CD8-positive, alpha-beta memory T cell (primary cell): ENCODE measurements at regions not wholly inside any gene's neighbourhood (a gene's known extent, or its start where the extent isn't known, plus 50 kb on each side); places are given as distances from the start of the nearest gene placed in this dataset.
"Not testable (repeated sequence)": the region's sequence is repeated elsewhere in the genome, so short reads cannot be mapped to it uniquely, and the experiment has no call there.

ENCODE experiments used
- CTCF ChIA-PET: fragments of 350-600 bp; sonication (Branson Sonifier 250); formaldehyde crosslinking; loops from one replicate; lab custom pipeline; 2021; ENCODE audit warnings: antibody characterized with exemption; lab: Charles Lee
- POLR2A ChIA-PET: fragments of 350-600 bp; sonication (Branson Sonifier 250); formaldehyde crosslinking; loops from one replicate; lab custom pipeline; 2021; ENCODE audit warnings: antibody characterized with exemption; lab: Charles Lee
- DNase-seq, 5 donors: peaks; one replicate each; pipeline versions ENCODE4 v3.0.0 to v3.0.0-alpha.2; 2020 to 2022; ENCODE audit warnings: mixed read lengths in 1 of 5
- H3K27ac ChIP-seq: one replicate; pipeline ENCODE4 v1.7.0; 2013; ENCODE audit warnings: low read depth, mild to moderate bottlenecking, low read length, moderate library complexity
- H3K27me3 ChIP-seq: 2 replicates; pipeline ENCODE4 v1.7.0; 2013; ENCODE audit warnings: low read length, mild to moderate bottlenecking; ENCODE audit not compliant: insufficient read depth, poor library complexity, severe bottlenecking
- H3K36me3 ChIP-seq: 2 replicates; pipeline ENCODE4 v1.7.0; 2013; ENCODE audit warnings: mild to moderate bottlenecking, low read length, moderate library complexity; ENCODE audit not compliant: insufficient read depth
- H3K4me1 ChIP-seq: 2 replicates; pipeline ENCODE4 v1.7.0; 2013; ENCODE audit warnings: mild to moderate bottlenecking, low read length, moderate library complexity; ENCODE audit not compliant: insufficient read depth
- H3K4me3 ChIP-seq: 2 replicates; pipeline ENCODE4 v1.7.0; 2013; ENCODE audit warnings: mild to moderate bottlenecking, low read length
- H3K9me3 ChIP-seq: 2 replicates; pipeline ENCODE4 v1.7.0; 2013; ENCODE audit warnings: mild to moderate bottlenecking, low read length
- H3K27ac Mint-ChIP-seq, 8 donors: one replicate each; pipeline ENCODE4 v1.8.0; 2020 to 2021; ENCODE audit warnings: mixed read lengths in 8 of 8, mild to moderate bottlenecking in 6 of 8, inconsistent platforms in 3 of 8, moderate library complexity in 3 of 8
- H3K27me3 Mint-ChIP-seq, 2 donors: one replicate each; pipeline ENCODE4 v1.8.0; 2020 to 2021; ENCODE audit warnings: mixed read lengths in 2 of 2, mild to moderate bottlenecking in 1 of 2, moderate library complexity in 1 of 2
- H3K36me3 Mint-ChIP-seq, 3 donors: one replicate each; pipeline ENCODE4 v1.8.0; 2020 to 2021; ENCODE audit warnings: mixed read lengths in 3 of 3, inconsistent platforms in 1 of 3, mild to moderate bottlenecking in 1 of 3
- H3K4me1 Mint-ChIP-seq, 3 donors: one replicate each; pipeline ENCODE4 v1.8.0; 2020 to 2021; ENCODE audit warnings: mixed read lengths in 3 of 3, inconsistent platforms in 1 of 3, mild to moderate bottlenecking in 1 of 3
- H3K4me3 Mint-ChIP-seq, 7 donors: one replicate each; pipeline ENCODE4 v1.8.0; 2020 to 2021; ENCODE audit warnings: mixed read lengths in 7 of 7, mild to moderate bottlenecking in 6 of 7, moderate library complexity in 4 of 7, inconsistent platforms in 2 of 7
- H3K9me3 Mint-ChIP-seq, 5 donors: one replicate each; pipeline ENCODE4 v1.8.0; 2020 to 2022; ENCODE audit warnings: mixed read lengths in 5 of 5, mild to moderate bottlenecking in 3 of 5, moderate library complexity in 2 of 5, inconsistent platforms in 1 of 5

GRCh38 chr3:76527773-76528172 is 512.1 kb upstream of the ROBO2 start:
- H3K27ac ChIP-seq, result no peak overlapping the region
- no peaks in the 10 kb centered on the region for H3K9me3 ChIP-seq
- Mint-ChIP-seq H3K9me3 (peaks cover 3 to 34% (median 7%) of the 10 kb centered on the region in 5 donors), H3K36me3 (no peaks in the 10 kb centered on the region), H3K27ac (no peak overlapping the region), H3K4me1 (no peaks in the 10 kb centered on the region), H3K27me3 (no peaks in the 10 kb centered on the region), H3K4me3 (no peak overlapping the region)
- POLR2A ChIA-PET, result no interaction called here
- DNase-seq, result no peak
- CTCF ChIA-PET, result no interaction called here
- no peaks in the 10 kb centered on the region for H3K27me3 ChIP-seq
- H3K4me3 ChIP-seq, result no peak overlapping the region
- H3K4me1 ChIP-seq, result no peaks in the 10 kb centered on the region
- H3K36me3 ChIP-seq, result no peaks in the 10 kb centered on the region

- Mint-ChIP-seq H3K9me3 (peaks cover 5 to 53% (median 20%) of the 10 kb centered on the region in 5 donors), H3K4me3 (no peak overlapping the region), H3K4me1 (no peaks in the 10 kb centered on the region), H3K36me3 (no peaks in the 10 kb centered on the region), H3K27me3 (no peaks in the 10 kb centered on the region), H3K27ac (no peak overlapping the region)
- Histone ChIP-seq H3K4me3 (no peak overlapping the region), H3K27me3 (no peaks in the 10 kb centered on the region), H3K9me3 (no peaks in the 10 kb centered on the region), H3K4me1 (no peaks in the 10 kb centered on the region), H3K27ac (no peak overlapping the region), H3K36me3 (no peaks in the 10 kb centered on the region)
- ChIA-PET CTCF (no interaction called here), POLR2A (no interaction called here)
- no peak for DNase-seq
These were observed 507.6 kb upstream of the ROBO2 start for GRCh38 chr3:76532158-76532822.

GRCh38 chr3:76533710-76534109 is 506.2 kb upstream of the ROBO2 start:
- POLR2A ChIA-PET, result not testable (repeated sequence)
- H3K9me3 Mint-ChIP-seq, result peaks cover 5 to 51% (median 20%) of the 10 kb centered on the region in 5 donors

GRCh38 chr3:76537857-76538256 is 502.0 kb upstream of the ROBO2 start:
- H3K27me3 Mint-ChIP-seq, H3K4me1 ChIP-seq, H3K36me3 ChIP-seq, H3K9me3 ChIP-seq, H3K4me1 Mint-ChIP-seq, H3K27ac Mint-ChIP-seq, H3K27me3 ChIP-seq, H3K36me3 Mint-ChIP-seq, CTCF ChIA-PET, POLR2A ChIA-PET, DNase-seq, H3K4me3 ChIP-seq, H3K27ac ChIP-seq, H3K4me3 Mint-ChIP-seq: not testable (repeated sequence)
- H3K9me3 Mint-ChIP-seq, result peaks cover 6 to 41% (median 24%) of the 10 kb centered on the region in 5 donors

More at GRCh38 chr3:76533710-76534109, 506.2 kb upstream of the ROBO2 start:
- not testable (repeated sequence) for H3K4me3 Mint-ChIP-seq, H3K36me3 ChIP-seq, H3K4me1 ChIP-seq, H3K4me1 Mint-ChIP-seq, H3K36me3 Mint-ChIP-seq, H3K27me3 Mint-ChIP-seq, H3K4me3 ChIP-seq, H3K27ac ChIP-seq, H3K27me3 ChIP-seq, H3K27ac Mint-ChIP-seq, H3K9me3 ChIP-seq, DNase-seq
- CTCF ChIA-PET, result interaction anchor here (1.2 kb wide), 1 partner anchor 22 kb away, joined by 3 read pairs; no protein-coding TSS in a partner anchor

- no peaks in the 10 kb centered on the region for H3K27me3 ChIP-seq
- H3K4me3 Mint-ChIP-seq, result no peak overlapping the region
- no peaks in the 10 kb centered on the region for H3K36me3 ChIP-seq
- H3K9me3 Mint-ChIP-seq, result peaks cover 9 to 23% (median 12%) of the 10 kb centered on the region in 5 donors
- no peaks in the 10 kb centered on the region for H3K36me3 Mint-ChIP-seq
- H3K4me1 Mint-ChIP-seq, result no peaks in the 10 kb centered on the region
- H3K4me1 ChIP-seq, result no peaks in the 10 kb centered on the region
- H3K27ac ChIP-seq, result no peak overlapping the region
- H3K27ac Mint-ChIP-seq, result no peak overlapping the region
- POLR2A ChIA-PET, result no interaction called here
- H3K27me3 Mint-ChIP-seq, result no peaks in the 10 kb centered on the region
- no peak for DNase-seq
- H3K9me3 ChIP-seq, result no peaks in the 10 kb centered on the region
- CTCF ChIA-PET, result no interaction called here
- no peak overlapping the region for H3K4me3 ChIP-seq
These were observed 492.2 kb upstream of the ROBO2 start for GRCh38 chr3:76547674-76548073.

- H3K4me3 ChIP-seq, result no peak overlapping the region
- no peak for DNase-seq
- H3K27ac ChIP-seq, result no peak overlapping the region
- H3K4me1 Mint-ChIP-seq, result no peaks in the 10 kb centered on the region
- no peak overlapping the region for H3K27ac Mint-ChIP-seq
- peaks cover 0 to 1% of the 10 kb centered on the region in 2 donors for H3K27me3 Mint-ChIP-seq
- no peak overlapping the region for H3K4me3 Mint-ChIP-seq
- H3K36me3 ChIP-seq, result no peaks in the 10 kb centered on the region
- peaks cover 5 to 18% (median 15%) of the 10 kb centered on the region in 5 donors for H3K9me3 Mint-ChIP-seq
- no peaks in the 10 kb centered on the region for H3K9me3 ChIP-seq
- ChIA-PET POLR2A (no interaction called here), CTCF (no interaction called here)
- no peaks in the 10 kb centered on the region for H3K36me3 Mint-ChIP-seq
- no peaks in the 10 kb centered on the region for H3K27me3 ChIP-seq
- no peaks in the 10 kb centered on the region for H3K4me1 ChIP-seq
These were observed 489.2 kb upstream of the ROBO2 start for GRCh38 chr3:76550522-76551201.

GRCh38 chr3:76551739-76552138 is 488.2 kb upstream of the ROBO2 start:
- POLR2A ChIA-PET, result no interaction called here
- CTCF ChIA-PET, result no interaction called here
- no peaks in the 10 kb centered on the region for H3K36me3 ChIP-seq
- H3K9me3 Mint-ChIP-seq, result peaks cover 5 to 18% (median 13%) of the 10 kb centered on the region in 5 donors
- no peaks in the 10 kb centered on the region for H3K27me3 ChIP-seq
- no peaks in the 10 kb centered on the region for H3K4me1 ChIP-seq
- H3K36me3 Mint-ChIP-seq, result no peaks in the 10 kb centered on the region
- H3K27ac ChIP-seq, result no peak overlapping the region
- no peak overlapping the region for H3K27ac Mint-ChIP-seq
- H3K4me3 ChIP-seq, result no peak overlapping the region
- H3K4me1 Mint-ChIP-seq, result no peaks in the 10 kb centered on the region
- no peak overlapping the region for H3K4me3 Mint-ChIP-seq
- peaks cover 0 to 1% of the 10 kb centered on the region in 2 donors for H3K27me3 Mint-ChIP-seq
- no peak for DNase-seq
- no peaks in the 10 kb centered on the region for H3K9me3 ChIP-seq

- no peak overlapping the region for H3K27ac Mint-ChIP-seq
- Histone ChIP-seq H3K9me3 (no peaks in the 10 kb centered on the region), H3K4me3 (no peak overlapping the region), H3K4me1 (no peaks in the 10 kb centered on the region), H3K27me3 (no peaks in the 10 kb centered on the region), H3K27ac (no peak overlapping the region), H3K36me3 (no peaks in the 10 kb centered on the region)
- H3K9me3 Mint-ChIP-seq, result peaks cover 4 to 20% (median 14%) of the 10 kb centered on the region in 5 donors
- no peaks in the 10 kb centered on the region for H3K36me3 Mint-ChIP-seq
- CTCF ChIA-PET, result no interaction called here
- peaks cover 0 to 1% of the 10 kb centered on the region in 2 donors for H3K27me3 Mint-ChIP-seq
- no peaks in the 10 kb centered on the region for H3K4me1 Mint-ChIP-seq
- no peak for DNase-seq
- H3K4me3 Mint-ChIP-seq, result no peak overlapping the region
- POLR2A ChIA-PET, result no interaction called here
These were observed 487.2 kb upstream of the ROBO2 start for GRCh38 chr3:76552653-76553052.
